ENCODE measurements at regions not wholly inside any gene's neighbourhood (a gene's known extent, or its start where the extent isn't known, plus 50 kb on each side); places are given as distances from the start of the nearest gene placed in this dataset.

DNA sequence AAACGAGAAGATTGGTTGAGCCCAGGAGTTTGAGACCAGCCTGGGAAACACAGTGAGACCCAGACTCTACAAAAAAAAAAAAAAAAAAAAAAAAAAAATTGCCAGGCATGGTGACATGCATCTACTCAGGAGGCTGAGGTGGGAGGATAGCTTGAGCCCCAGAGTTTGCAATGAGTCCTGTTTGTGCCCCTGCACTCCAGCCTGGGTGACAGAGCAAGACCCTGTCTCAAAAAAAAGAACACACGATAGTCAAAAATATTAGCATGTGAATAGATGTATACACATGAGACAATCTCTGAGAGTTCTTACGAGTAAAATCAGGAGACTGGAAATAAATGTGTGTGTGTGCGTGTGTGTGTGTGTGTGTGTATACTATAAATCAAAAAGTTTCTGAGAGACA lies 966.3 kb downstream of the FSTL5 start:
- TF ChIP-seq, protein P1, sequence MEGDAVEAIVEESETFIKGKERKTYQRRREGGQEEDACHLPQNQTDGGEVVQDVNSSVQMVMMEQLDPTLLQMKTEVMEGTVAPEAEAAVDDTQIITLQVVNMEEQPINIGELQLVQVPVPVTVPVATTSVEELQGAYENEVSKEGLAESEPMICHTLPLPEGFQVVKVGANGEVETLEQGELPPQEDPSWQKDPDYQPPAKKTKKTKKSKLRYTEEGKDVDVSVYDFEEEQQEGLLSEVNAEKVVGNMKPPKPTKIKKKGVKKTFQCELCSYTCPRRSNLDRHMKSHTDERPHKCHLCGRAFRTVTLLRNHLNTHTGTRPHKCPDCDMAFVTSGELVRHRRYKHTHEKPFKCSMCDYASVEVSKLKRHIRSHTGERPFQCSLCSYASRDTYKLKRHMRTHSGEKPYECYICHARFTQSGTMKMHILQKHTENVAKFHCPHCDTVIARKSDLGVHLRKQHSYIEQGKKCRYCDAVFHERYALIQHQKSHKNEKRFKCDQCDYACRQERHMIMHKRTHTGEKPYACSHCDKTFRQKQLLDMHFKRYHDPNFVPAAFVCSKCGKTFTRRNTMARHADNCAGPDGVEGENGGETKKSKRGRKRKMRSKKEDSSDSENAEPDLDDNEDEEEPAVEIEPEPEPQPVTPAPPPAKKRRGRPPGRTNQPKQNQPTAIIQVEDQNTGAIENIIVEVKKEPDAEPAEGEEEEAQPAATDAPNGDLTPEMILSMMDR (conservative IDR thresholded peaks at IDR 0.05): no peak
- no peak overlapping the region for H3K27ac ChIP-seq

DNA sequence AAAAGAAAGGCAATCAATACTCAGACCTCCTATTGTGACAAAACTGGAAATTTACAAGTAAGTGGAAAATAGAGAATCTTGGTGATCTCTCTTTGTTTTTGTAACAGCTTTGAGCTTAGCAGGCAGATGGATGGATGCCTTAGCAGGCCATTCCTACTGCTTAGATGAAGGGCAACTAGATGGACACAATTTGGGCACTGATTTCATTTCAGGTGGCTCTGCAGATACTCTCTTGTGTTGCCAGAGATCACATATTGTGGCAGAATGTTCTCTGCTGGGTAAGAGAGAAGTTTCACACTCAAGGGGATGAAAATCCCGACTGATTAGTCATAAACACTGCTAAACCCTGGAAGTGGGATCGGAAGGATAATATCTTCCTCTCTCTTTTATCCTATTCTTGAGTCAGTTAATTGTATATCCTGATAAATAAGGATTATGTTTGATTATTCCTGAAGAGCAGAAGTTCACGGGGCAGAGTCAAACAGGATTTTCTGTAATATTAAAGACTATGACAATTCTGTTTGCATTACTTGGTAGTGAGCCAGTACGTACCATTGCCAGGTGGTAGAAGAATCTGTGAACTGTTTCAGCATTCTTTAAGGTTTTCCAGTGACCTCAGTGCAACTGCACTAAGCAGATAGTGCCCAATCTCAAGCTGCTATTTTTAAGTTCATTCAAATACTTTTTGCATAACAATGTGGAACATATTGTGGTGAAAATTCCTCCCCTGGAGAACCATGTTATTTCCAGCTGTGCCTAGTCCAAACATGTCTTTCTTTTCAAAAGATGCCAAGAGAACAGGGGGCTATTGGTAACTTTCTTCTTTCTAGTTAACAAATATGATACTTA lies 974.3 kb downstream of the FSTL5 start:
- H3K27ac ChIP-seq: no peak overlapping the region
- TF ChIP-seq, protein P1 (conservative IDR thresholded peaks at IDR 0.05): no peak

DNA sequence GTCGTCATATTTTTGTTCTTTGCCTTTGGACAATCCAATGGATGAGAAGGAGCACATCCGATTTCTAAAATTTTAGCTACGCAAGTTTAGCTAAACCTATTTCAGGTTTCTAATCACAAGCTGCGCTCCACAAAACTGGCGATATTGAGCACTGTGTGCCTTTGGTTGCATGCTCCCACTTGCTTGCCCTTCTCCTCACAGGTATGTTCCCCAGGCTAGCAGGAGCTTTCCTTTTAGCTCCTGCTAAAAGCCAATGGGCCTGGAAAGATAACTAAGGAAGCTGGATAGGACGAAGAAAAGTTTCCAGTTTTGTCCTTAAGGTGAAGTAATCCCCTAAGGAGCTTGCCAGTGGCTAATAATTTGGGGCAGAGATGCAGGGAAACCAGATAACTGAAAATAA lies 975.2 kb downstream of the FSTL5 start:
- TF ChIP-seq, protein P1 (conservative IDR thresholded peaks at IDR 0.05): no peak
- H3K27ac ChIP-seq: no peak overlapping the region

DNA sequence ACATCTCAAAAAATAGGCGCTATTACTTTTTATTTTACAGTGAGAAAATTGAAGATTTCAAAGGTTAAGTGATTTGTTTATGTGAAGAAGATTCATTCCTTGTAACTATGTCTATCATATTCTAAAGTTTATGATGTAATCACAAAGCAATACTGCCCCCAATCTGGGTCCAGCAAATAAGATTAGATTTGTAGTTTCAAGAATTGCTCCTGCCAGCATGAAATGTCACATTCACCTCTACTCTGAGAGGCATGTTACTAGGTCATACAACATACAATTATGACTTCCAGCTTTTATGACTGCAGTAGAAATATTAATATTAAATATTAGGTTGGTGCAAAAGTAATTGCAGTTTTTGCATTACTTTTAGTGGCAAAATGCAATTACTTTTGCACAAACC lies 976.2 kb downstream of the FSTL5 start:
- H3K27ac ChIP-seq: no peak overlapping the region
- TF ChIP-seq, protein P1 (conservative IDR thresholded peaks at IDR 0.05): no peak

DNA sequence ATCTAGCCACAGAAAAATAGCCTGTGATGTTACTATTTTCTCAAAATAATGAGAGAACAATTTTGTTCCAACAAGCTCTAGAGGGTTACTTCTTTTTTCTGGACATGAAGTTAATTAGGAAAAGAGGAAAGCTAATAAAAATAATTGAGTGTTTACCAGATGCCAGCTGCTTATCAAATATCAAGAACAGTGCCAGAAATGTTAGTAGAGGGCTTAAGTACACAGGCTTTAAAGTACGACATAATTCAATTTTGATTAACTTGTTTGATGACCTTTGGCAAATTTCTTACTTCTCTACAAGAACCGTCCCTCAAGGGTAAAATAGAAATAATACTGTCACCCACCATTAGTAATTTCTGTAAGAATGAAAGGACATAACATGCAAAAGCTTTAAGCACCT lies 977.0 kb downstream of the FSTL5 start:
- no peak overlapping the region for H3K27ac ChIP-seq
- TF ChIP-seq, protein P1 (conservative IDR thresholded peaks at IDR 0.05): no peak

DNA sequence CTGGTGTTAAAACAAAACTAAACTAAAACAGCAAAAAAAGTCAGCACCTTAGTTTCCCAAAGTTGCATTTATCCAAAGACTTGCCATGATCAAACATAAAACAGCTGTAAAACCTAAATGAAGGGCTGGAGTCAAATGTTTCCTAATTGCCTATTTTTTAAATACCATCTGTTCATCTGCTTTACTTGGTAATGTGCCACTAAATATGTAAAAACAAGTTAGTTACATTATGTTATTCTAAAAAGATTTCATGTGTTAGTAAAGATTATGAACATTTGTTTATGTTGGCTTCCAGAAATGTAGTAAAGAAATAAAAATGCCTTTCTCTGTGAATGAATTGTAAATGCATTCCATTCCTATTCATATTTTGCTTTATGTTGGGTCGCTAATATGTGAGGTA lies 977.8 kb downstream of the FSTL5 start:
- H3K27ac ChIP-seq: no peak overlapping the region
- TF ChIP-seq, protein P1 (conservative IDR thresholded peaks at IDR 0.05): no peak

DNA sequence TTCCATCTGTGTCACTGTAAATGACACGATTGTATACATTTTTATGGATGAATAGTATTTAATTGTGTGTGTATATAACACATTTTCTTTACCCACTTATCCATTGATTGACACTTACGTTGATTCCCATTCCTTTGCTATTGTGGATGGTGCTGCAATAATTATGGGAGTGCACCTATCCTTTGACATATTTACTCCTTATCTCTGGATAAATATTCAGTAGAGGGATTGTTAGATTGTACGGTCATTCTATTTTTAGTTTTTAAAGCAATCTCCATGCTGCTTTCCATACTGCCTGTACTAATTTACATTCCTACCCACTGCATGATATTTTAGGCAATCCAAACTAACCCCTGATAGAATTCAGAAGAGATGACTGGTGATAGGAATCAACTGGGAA lies 980.1 kb downstream of the FSTL5 start:
- TF ChIP-seq, protein P1 (conservative IDR thresholded peaks at IDR 0.05): no peak
- no peak overlapping the region for H3K27ac ChIP-seq
